ENCODE measurements at regions not wholly inside any gene's neighbourhood (a gene's known extent, or its start where the extent isn't known, plus 50 kb on each side); places are given as distances from the start of the nearest gene placed in this dataset.

GRCh38 chr12:39161465-39162085 lies 256.2 kb upstream of the CPNE8 start:
- TF ChIP-seq CTCF (conservative IDR thresholded peaks at IDR 0.05; ENCODE audit: low read depth, low read length) (no peak), EZH2 (IDR thresholded peaks at IDR 0.05; ENCODE audit: borderline replicate concordance, low read depth, low read length, poor library complexity, severe bottlenecking) (no peak)
